Left lung (tissue), 4 donors: ENCODE measurements at regions not wholly inside any gene's neighbourhood (a gene's known extent, or its start where the extent isn't known, plus 50 kb on each side); places are given as distances from the start of the nearest gene placed in this dataset.

Source experiments
- ATAC-seq: fragments of 200-7000 bp; cut with Tn5 transposase; one replicate; pipeline ENCODE4 v1.9.1; 2020; ENCODE audit warnings: moderate library complexity
- DNase-seq, 4 donors: peaks; one replicate each; pipeline ENCODE4 v3.0.0-alpha.2; 2013 to 2020
- H3K27ac ChIP-seq, 2 donors: fragments of 200-600 bp; sonication (generic) in 1 of 2; one replicate each; pipeline versions ENCODE4 v1.5.0 to v1.8.0; 2020 to 2021
- H3K27me3 ChIP-seq, 2 donors: fragments of 200-600 bp; sonication (generic) in 1 of 2; one replicate each; pipeline versions ENCODE4 v1.5.0 to v1.8.0; 2020 to 2021
- H3K36me3 ChIP-seq, 2 donors: fragments of 200-600 bp; sonication (generic) in 1 of 2; one replicate each; pipeline versions ENCODE4 v1.5.0 to v1.8.0; 2020 to 2021
- H3K4me1 ChIP-seq, 2 donors: fragments of 200-600 bp; one replicate each; pipeline ENCODE4 v1.8.0; 2021
- H3K4me3 ChIP-seq, 2 donors: fragments of 200-600 bp; sonication (generic) in 1 of 2; one replicate each; pipeline versions ENCODE4 v1.5.0 to v1.8.0; 2020 to 2021; ENCODE audit warnings: mild to moderate bottlenecking in 1 of 2
- H3K9me3 ChIP-seq, 2 donors: fragments of 200-600 bp; sonication (generic) in 1 of 2; one replicate each; pipeline versions ENCODE4 v1.5.0 to v1.8.0; 2020 to 2021
- CTCF ChIP-seq, 2 donors: fragments of 200-600 bp; sonication (generic) in 1 of 2; IDR thresholded peaks; one replicate each; pipeline versions ENCODE4 v1.5.0 to v1.8.0; 2021; ENCODE audit warnings: antibody characterized with exemption in 2 of 2
- intact Hi-C, 2 donors: fragments of 100-400 bp; cut with DNase I; formaldehyde crosslinking; loops; one replicate each; pipeline versions ENCODE4 v1.11.2 to v1.14.2; 2022
- donor health status: DM: no; HTN: yes; CAD: no.
- donor health status: DM: no; HTN: no; CAD: no.

DNA sequence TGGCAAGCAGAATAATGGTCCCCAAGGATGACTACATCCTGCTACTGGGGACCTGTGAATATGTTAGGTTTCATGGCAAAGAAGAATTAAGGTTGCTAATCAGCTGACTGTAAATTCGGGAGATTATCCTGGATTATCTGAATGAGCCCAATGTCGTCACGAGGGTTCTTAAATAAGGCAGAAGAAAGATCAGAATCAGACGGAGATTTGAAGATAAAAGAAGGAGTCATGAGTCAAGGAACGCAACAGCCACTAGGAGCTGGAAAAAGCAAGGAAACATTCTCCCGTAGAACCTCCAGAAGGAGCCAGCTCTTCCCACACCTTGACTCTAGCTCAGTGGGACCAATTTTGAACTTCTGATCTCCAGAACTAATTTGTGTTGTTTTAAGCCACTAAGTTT lies 82.9 kb upstream of the APBB1IP start:
- DNase-seq (no peak), ATAC-seq (no peak)
- Histone ChIP-seq H3K27ac (no peak overlapping the region), H3K9me3 (no peaks in the 10 kb centered on the region), H3K4me3 (no peak overlapping the region), H3K27me3 (no peaks in the 10 kb centered on the region), H3K36me3 (no peaks in the 10 kb centered on the region), H3K4me1 (no peaks in the 10 kb centered on the region)
- intact Hi-C loops = no loop called here
- TF ChIP-seq CTCF (IDR thresholded peaks at IDR 0.05) = no peak

GRCh38 chr10:26357203-26357602 lies 80.9 kb upstream of the APBB1IP start:
- Histone ChIP-seq H3K4me1 (peaks cover 0 to 2% of the 10 kb centered on the region in 2 donors), H3K27ac (no peak overlapping the region), H3K27me3 (no peaks in the 10 kb centered on the region), H3K36me3 (no peaks in the 10 kb centered on the region), H3K4me3 (no peak overlapping the region), H3K9me3 (no peaks in the 10 kb centered on the region)
- ATAC-seq = no peak
- DNase-seq = no peak
- intact Hi-C loops = no loop called here
- TF ChIP-seq CTCF (IDR thresholded peaks at IDR 0.05) = no peak

DNA sequence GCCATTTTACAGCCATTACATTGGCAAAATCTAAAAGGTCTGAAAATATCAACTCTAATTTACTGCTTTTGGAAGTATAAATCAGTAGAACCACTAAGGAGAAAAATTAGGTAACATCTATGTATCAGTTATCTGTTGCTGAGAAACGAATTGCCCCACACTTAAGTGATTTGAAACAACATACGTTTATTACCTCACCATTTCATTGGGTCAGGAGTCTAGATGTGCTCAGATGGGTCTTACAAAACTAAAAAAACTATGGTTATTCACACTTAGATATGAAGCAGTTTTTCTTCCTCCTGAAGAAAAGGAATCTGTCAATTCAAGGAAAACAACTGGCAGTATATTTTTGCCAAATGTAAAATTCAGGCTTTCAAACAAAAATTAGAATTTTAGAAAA lies 80.1 kb upstream of the APBB1IP start:
- DNase-seq = no peak
- no peak for ATAC-seq
- Histone ChIP-seq H3K4me1 (peaks cover 0 to 5% of the 10 kb centered on the region in 2 donors), H3K27ac (no peak overlapping the region), H3K9me3 (no peaks in the 10 kb centered on the region), H3K27me3 (no peaks in the 10 kb centered on the region), H3K4me3 (no peak overlapping the region), H3K36me3 (no peaks in the 10 kb centered on the region)
- TF ChIP-seq CTCF (IDR thresholded peaks at IDR 0.05) = no peak
- intact Hi-C loops = no loop called here

DNA sequence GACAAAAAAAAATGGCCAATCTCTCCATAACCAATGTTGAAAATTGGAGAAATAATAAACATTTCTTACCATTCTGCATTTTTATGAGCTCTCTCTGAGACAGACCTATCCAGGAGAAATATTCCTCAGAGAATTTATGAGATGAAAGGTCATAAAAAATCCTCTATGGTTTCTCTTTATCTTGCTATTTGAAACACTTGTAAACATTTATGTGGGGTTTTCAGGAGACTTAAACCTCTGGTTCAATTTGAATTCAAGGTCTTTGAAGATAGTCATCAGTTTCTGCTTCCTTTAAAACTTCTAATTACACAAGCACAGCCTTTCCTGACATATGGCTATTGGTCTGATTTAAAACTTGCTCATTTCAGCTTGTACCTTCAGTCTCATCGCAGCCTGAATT lies 78.5 kb upstream of the APBB1IP start:
- H3K4me1 ChIP-seq = peaks cover 0 to 5% of the 10 kb centered on the region in 2 donors
- no peak overlapping the region for H3K4me3 ChIP-seq
- intact Hi-C loops = no loop called here
- H3K27me3 ChIP-seq = no peaks in the 10 kb centered on the region
- ATAC-seq (no peak), DNase-seq (no peak)
- no peaks in the 10 kb centered on the region for H3K9me3 ChIP-seq
- no peaks in the 10 kb centered on the region for H3K36me3 ChIP-seq
- no peak overlapping the region for H3K27ac ChIP-seq
- TF ChIP-seq CTCF (IDR thresholded peaks at IDR 0.05) = no peak

DNA sequence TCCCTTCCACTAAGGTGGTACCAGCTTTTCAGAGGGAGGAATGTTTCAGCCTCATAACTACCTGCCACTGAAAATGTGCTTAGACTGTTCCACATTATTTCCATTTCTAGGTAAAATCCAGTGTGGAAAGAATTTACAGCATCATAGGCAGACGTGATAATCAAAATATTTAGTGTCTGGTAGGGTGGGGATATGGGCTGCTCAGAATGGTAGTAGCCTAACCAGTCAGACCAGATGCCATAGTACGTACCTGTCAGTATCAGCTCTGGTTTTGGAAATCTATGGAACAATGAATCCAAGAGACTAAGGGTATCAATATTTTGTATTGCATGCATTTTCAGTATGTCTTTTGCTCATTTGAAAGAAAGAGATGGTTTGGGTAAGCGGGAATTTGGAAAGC lies 76.8 kb upstream of the APBB1IP start:
- no peak for TF ChIP-seq CTCF (IDR thresholded peaks at IDR 0.05)
- peaks cover 0 to 5% of the 10 kb centered on the region in 2 donors for H3K4me1 ChIP-seq
- no peaks in the 10 kb centered on the region for H3K27me3 ChIP-seq
- no peak for ATAC-seq
- no peaks in the 10 kb centered on the region for H3K36me3 ChIP-seq
- no peak overlapping the region for H3K27ac ChIP-seq
- DNase-seq = no peak
- no peak overlapping the region for H3K4me3 ChIP-seq
- intact Hi-C loops = no loop called here
- H3K9me3 ChIP-seq = no peaks in the 10 kb centered on the region
